HG02798 (cell line): ENCODE measurements at regions not wholly inside any gene's neighbourhood (a gene's known extent, or its start where the extent isn't known, plus 50 kb on each side); places are given as distances from the start of the nearest gene placed in this dataset.

Source experiments
- ATAC-seq: cut with Tn5 transposase; IDR thresholded peaks from one replicate; pipeline ENCODE4 v1.9.1; 2021; ENCODE audit warnings: mild to moderate bottlenecking; ENCODE audit not compliant: unreplicated experiment, poor library complexity

- ATAC-seq, result no peak
Observed at GRCh38 chr18:60552948-60553347, 180.4 kb upstream of the MC4R start.

- ATAC-seq, result peak; percentile 36
Observed at GRCh38 chr18:60554967-60555366, 182.4 kb upstream of the MC4R start.

GRCh38 chr18:60555625-60556024 is 183.1 kb upstream of the MC4R start:
- peak; percentile 71 for ATAC-seq

GRCh38 chr18:60556326-60556725 is 183.8 kb upstream of the MC4R start:
- ATAC-seq, result no peak

- ATAC-seq, result no peak
Observed at GRCh38 chr18:60560071-60560470, 187.5 kb upstream of the MC4R start.

- no peak for ATAC-seq
Observed at GRCh38 chr18:60563082-60563481, 190.5 kb upstream of the MC4R start.

GRCh38 chr18:60568220-60568619 is 195.6 kb upstream of the MC4R start:
- ATAC-seq, result no peak

- ATAC-seq, result no peak
Observed at GRCh38 chr18:60570172-60570571, 197.6 kb upstream of the MC4R start.

GRCh38 chr18:60577457-60577856 is 204.9 kb upstream of the MC4R start:
- ATAC-seq, result no peak

- no peak for ATAC-seq
Observed at GRCh38 chr18:60585670-60586069, 213.1 kb upstream of the MC4R start.

- no peak for ATAC-seq
Observed at GRCh38 chr18:60593249-60593648, 220.7 kb upstream of the MC4R start.

- no peak for ATAC-seq
Observed at GRCh38 chr18:60596928-60597327, 224.4 kb upstream of the MC4R start.

GRCh38 chr18:60599267-60599666 is 226.7 kb upstream of the MC4R start:
- ATAC-seq, result peak; percentile 89

GRCh38 chr18:60599995-60600394 is 227.4 kb upstream of the MC4R start:
- no peak for ATAC-seq

GRCh38 chr18:60601249-60601648 is 228.7 kb upstream of the MC4R start:
- no peak for ATAC-seq

- no peak for ATAC-seq
Observed at GRCh38 chr18:60623331-60623730, 250.8 kb upstream of the MC4R start.

GRCh38 chr18:60624207-60624606 is 251.6 kb upstream of the MC4R start:
- ATAC-seq, result no peak

GRCh38 chr18:60639836-60640235 is 267.3 kb upstream of the MC4R start:
- no peak for ATAC-seq

- no peak for ATAC-seq
Observed at GRCh38 chr18:60643009-60643408, 270.4 kb upstream of the MC4R start.

GRCh38 chr18:60646725-60647124 is 274.1 kb upstream of the MC4R start:
- ATAC-seq, result no peak

- peak; percentile 94 for ATAC-seq
Observed at GRCh38 chr18:60649107-60649506, 276.5 kb upstream of the MC4R start.

- ATAC-seq, result no peak
Observed at GRCh38 chr18:60649842-60650536, 277.4 kb upstream of the MC4R start.

GRCh38 chr18:60654298-60654697 is 281.7 kb upstream of the MC4R start:
- no peak for ATAC-seq
